AG04450 (cell line): ENCODE measurements at regions not wholly inside any gene's neighbourhood (a gene's known extent, or its start where the extent isn't known, plus 50 kb on each side); places are given as distances from the start of the nearest gene placed in this dataset.

Experiments
- CTCF ChIA-PET: fragments of 300-600, 350-600 bp; formaldehyde crosslinking; extraction: SDS; loops from one replicate; lab custom pipeline; 2022; ENCODE audit warnings: antibody characterized with exemption, inconsistent platforms; lab: Charles Lee
- POLR2A ChIA-PET: fragments of 350-600 bp; formaldehyde crosslinking; extraction: SDS; loops from one replicate; lab custom pipeline; 2021; ENCODE audit warnings: antibody characterized with exemption, inconsistent platforms; lab: Yijun Ruan, JAX
- DNase-seq: peaks from one replicate; pipeline ENCODE4 v3.0.0-alpha.2; 2011; ENCODE audit warnings: low read depth, low spot score
- H3K27ac ChIP-seq: one replicate; pipeline ENCODE4 v1.5.1; 2012; ENCODE audit warnings: low read depth, low read length, control low read depth
- H3K27me3 ChIP-seq: one replicate; pipeline ENCODE4 v1.6.0; 2012; ENCODE audit warnings: low read length; ENCODE audit not compliant: control insufficient read depth, insufficient read depth
- H3K4me3 ChIP-seq: 2 replicates; pipeline ENCODE4 v1.5.1; 2011; ENCODE audit warnings: mild to moderate bottlenecking, low read depth, low read length, control low read depth
- H3K9me3 ChIP-seq: 2 replicates; pipeline ENCODE4 v1.5.1; 2012; ENCODE audit warnings: low read length; ENCODE audit not compliant: control insufficient read depth, insufficient read depth
- CTCF ChIP-seq: IDR thresholded peaks from 2 replicates; pipeline ENCODE4 v1.5.1; 2011; ENCODE audit warnings: low read depth, low read length, control low read depth, inconsistent platforms

- CTCF ChIA-PET: no interaction called here
Measured at GRCh38 chr4:141826260-141826659, 189.9 kb downstream of the IL15 start.

GRCh38 chr4:141833209-141833608 lies 196.8 kb downstream of the IL15 start:
- Histone ChIP-seq H3K27ac (no peak overlapping the region), H3K9me3 (no peaks in the 10 kb centered on the region), H3K4me3 (no peak overlapping the region), H3K27me3 (no peaks in the 10 kb centered on the region)
- ChIA-PET POLR2A (no interaction called here), CTCF (no interaction called here)
- no peak for TF ChIP-seq CTCF
- no peak for DNase-seq

More at GRCh38 chr4:141826260-141826659, 189.9 kb downstream of the IL15 start:
- peak; percentile 6 for DNase-seq
- no peak for TF ChIP-seq CTCF
- no peaks in the 10 kb centered on the region for H3K27me3 ChIP-seq
- POLR2A ChIA-PET: interaction anchor here (0.7 to 1.0 kb wide), 2 partner anchors 13 to 34 kb away, joined by 3 read pairs; no protein-coding TSS in a partner anchor
- no peaks in the 10 kb centered on the region for H3K9me3 ChIP-seq
- H3K27ac ChIP-seq: no peak overlapping the region
- H3K4me3 ChIP-seq: no peak overlapping the region

GRCh38 chr4:141840299-141840986 lies 204.1 kb downstream of the IL15 start:
- ChIA-PET CTCF (no interaction called here), POLR2A (no interaction called here)
- DNase-seq: no peak
- TF ChIP-seq CTCF: no peak
- Histone ChIP-seq H3K27me3 (no peaks in the 10 kb centered on the region), H3K9me3 (no peaks in the 10 kb centered on the region), H3K4me3 (no peak overlapping the region), H3K27ac (no peak overlapping the region)

- Histone ChIP-seq H3K9me3 (no peaks in the 10 kb centered on the region), H3K27ac (no peak overlapping the region), H3K27me3 (no peaks in the 10 kb centered on the region), H3K4me3 (no peak overlapping the region)
- CTCF ChIA-PET: no interaction called here
- POLR2A ChIA-PET: no interaction called here
- no peak for TF ChIP-seq CTCF
- no peak for DNase-seq
Measured at GRCh38 chr4:141843136-141843535, 206.8 kb downstream of the IL15 start.

GRCh38 chr4:141845901-141846300 lies 209.5 kb downstream of the IL15 start:
- Histone ChIP-seq H3K27me3 (no peaks in the 10 kb centered on the region), H3K27ac (no peak overlapping the region), H3K9me3 (no peaks in the 10 kb centered on the region), H3K4me3 (no peak overlapping the region)
- CTCF ChIA-PET: no interaction called here
- no peak for DNase-seq
- TF ChIP-seq CTCF: no peak
- POLR2A ChIA-PET: no interaction called here
